ENCODE measurements at regions not wholly inside any gene's neighbourhood (a gene's known extent, or its start where the extent isn't known, plus 50 kb on each side); places are given as distances from the start of the nearest gene placed in this dataset.

- no peak for TF ChIP-seq EZH2 (IDR thresholded peaks at IDR 0.05; ENCODE audit: low read length, unreplicated experiment)
- no peak for TF ChIP-seq CTCF (conservative IDR thresholded peaks at IDR 0.05; ENCODE audit: low read depth, low read length)
Observed at GRCh38 chr16:7088711-7089110, 243.9 kb upstream of the RBFOX1 start.
